Transverse colon (tissue), 4 donors: ENCODE measurements at regions not wholly inside any gene's neighbourhood (a gene's known extent, or its start where the extent isn't known, plus 50 kb on each side); places are given as distances from the start of the nearest gene placed in this dataset.
A peak's percentile ranks its signal among the peaks of the same experiment; 100 is the strongest.

Experiments used
- DNase-seq: peaks from one replicate; pipeline ENCODE4 v3.0.0-alpha.2; 2019
- H3K27ac ChIP-seq, 4 donors: fragments of 200-600 bp; sonication (generic); 2 replicates each; pipeline ENCODE4 v1.5.1; 2016 to 2018; ENCODE audit warnings: inconsistent platforms in 4 of 4
- H3K27me3 ChIP-seq: fragments of 200-600 bp; sonication (generic); 2 replicates; pipeline ENCODE4 v1.5.1; 2017; ENCODE audit warnings: inconsistent platforms
- H3K36me3 ChIP-seq, 4 donors: fragments of 200-600 bp; sonication (generic); 2 replicates each; pipeline ENCODE4 v1.5.1; 2017 to 2019; ENCODE audit warnings: inconsistent platforms in 4 of 4
- H3K4me1 ChIP-seq, 4 donors: fragments of 200-600 bp; sonication (generic); 2 replicates each; pipeline ENCODE4 v1.5.1; 2017 to 2020; ENCODE audit warnings: inconsistent platforms in 4 of 4
- H3K4me3 ChIP-seq, 4 donors: fragments of 200-600 bp; sonication (generic); 1 replicate in 1 of 4; 2 replicates in 3 of 4; pipeline versions ENCODE4 v1.5.1 to v1.6.1; 2017 to 2019; ENCODE audit warnings: inconsistent platforms in 4 of 4
- H3K9me3 ChIP-seq, 2 donors: fragments of 200-600 bp; sonication (generic); 2 replicates each; pipeline ENCODE4 v1.5.1; 2017 to 2019; ENCODE audit warnings: inconsistent platforms in 2 of 2
- EP300 ChIP-seq: sonication (generic); formaldehyde crosslinking; IDR thresholded peaks from one replicate; pipeline ENCODE4 v1.6.1; 2017; ENCODE audit warnings: antibody characterized with exemption, low read depth
- POLR2A ChIP-seq: fragments of 450-650 bp; IDR thresholded peaks from one replicate; pipeline ENCODE4 v1.6.1; 2016; ENCODE audit warnings: antibody characterized with exemption, mild to moderate bottlenecking, moderate library complexity
- POLR2AphosphoS5 ChIP-seq, 3 donors: sonication (generic); formaldehyde crosslinking; IDR thresholded peaks; one replicate each; pipeline ENCODE4 v1.6.1; 2016; ENCODE audit warnings: antibody characterized with exemption in 3 of 3
- WGBS, 2 donors: methylation state at CpG; one replicate each; pipeline ENCODE4 v1.1.5; 2018; ENCODE audit warnings: low coverage in 1 of 2; 5-methylcytosine and 5-hydroxymethylcytosine counted together
- in situ Hi-C, 4 donors: fragments of 200-750 bp; cut with MboI; loops; one replicate each; pipeline versions ENCODE4 v1.15.0 to v1.15.1; 2017; ENCODE audit warnings: low sequenced_read_pairs in 3 of 4, low pct_ligation_motif_present in 1 of 4, low pct_unique_long_range_greater_than_20kb in 1 of 4
- intact Hi-C: fragments of 100-400 bp; cut with DNase I; formaldehyde crosslinking; loops from one replicate; pipeline ENCODE4 v1.15.1; 2023; ENCODE audit warnings: low total_unique reads
- TF ChIP-seq, protein P1 (sequence below), 5 experiments: fragments of 200-600 bp in 3 of 5; fragments of 450-650 bp in 2 of 5; sonication (generic) in 3 of 5; IDR thresholded peaks; 1 replicate in 2 of 5; 2 replicates in 3 of 5; pipeline ENCODE4 v1.5.1; 2016 to 2017; ENCODE audit warnings: antibody characterized with exemption in 5 of 5, inconsistent platforms in 3 of 5, mild to moderate bottlenecking in 2 of 5, moderate library complexity in 1 of 5

DNA sequence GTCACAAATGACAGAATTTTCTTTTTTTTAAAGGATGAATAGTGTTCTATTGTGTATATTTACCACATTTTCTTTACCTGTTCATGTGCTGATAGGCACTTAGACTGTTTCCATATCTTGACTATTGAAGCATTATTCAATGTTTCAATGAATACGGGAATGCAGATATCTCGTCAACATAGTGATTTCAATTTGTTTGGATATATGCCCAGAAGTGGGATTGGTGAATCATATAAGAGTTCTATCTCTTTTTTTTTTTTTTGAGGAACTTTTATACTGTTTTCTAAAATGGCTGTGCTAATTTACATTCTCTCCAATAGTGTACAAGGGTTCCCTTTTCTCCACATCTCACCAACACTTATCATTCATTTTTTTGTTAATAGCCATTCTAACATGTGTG lies 97.9 kb upstream of the FAR2 start:
- intact Hi-C loops (no loop called here), in situ Hi-C loops (no loop called here)
- H3K36me3 ChIP-seq: no peaks in the 10 kb centered on the region
- no peaks in the 10 kb centered on the region for H3K27me3 ChIP-seq
- WGBS, 2 donors: 85 to 90% methylated on average over 2 of the region's 2 CpGs
- DNase-seq: no peak
- no peaks in the 10 kb centered on the region for H3K9me3 ChIP-seq
- no peaks in the 10 kb centered on the region for H3K4me1 ChIP-seq
- no peak for TF ChIP-seq POLR2AphosphoS5 (IDR thresholded peaks at IDR 0.05)
- no peak for TF ChIP-seq POLR2A
- TF ChIP-seq EP300: no peak
- TF ChIP-seq, protein P1, sequence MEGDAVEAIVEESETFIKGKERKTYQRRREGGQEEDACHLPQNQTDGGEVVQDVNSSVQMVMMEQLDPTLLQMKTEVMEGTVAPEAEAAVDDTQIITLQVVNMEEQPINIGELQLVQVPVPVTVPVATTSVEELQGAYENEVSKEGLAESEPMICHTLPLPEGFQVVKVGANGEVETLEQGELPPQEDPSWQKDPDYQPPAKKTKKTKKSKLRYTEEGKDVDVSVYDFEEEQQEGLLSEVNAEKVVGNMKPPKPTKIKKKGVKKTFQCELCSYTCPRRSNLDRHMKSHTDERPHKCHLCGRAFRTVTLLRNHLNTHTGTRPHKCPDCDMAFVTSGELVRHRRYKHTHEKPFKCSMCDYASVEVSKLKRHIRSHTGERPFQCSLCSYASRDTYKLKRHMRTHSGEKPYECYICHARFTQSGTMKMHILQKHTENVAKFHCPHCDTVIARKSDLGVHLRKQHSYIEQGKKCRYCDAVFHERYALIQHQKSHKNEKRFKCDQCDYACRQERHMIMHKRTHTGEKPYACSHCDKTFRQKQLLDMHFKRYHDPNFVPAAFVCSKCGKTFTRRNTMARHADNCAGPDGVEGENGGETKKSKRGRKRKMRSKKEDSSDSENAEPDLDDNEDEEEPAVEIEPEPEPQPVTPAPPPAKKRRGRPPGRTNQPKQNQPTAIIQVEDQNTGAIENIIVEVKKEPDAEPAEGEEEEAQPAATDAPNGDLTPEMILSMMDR (IDR thresholded peaks at IDR 0.05): no peak
- H3K27ac ChIP-seq: no peak overlapping the region
- H3K4me3 ChIP-seq: no peak overlapping the region

DNA sequence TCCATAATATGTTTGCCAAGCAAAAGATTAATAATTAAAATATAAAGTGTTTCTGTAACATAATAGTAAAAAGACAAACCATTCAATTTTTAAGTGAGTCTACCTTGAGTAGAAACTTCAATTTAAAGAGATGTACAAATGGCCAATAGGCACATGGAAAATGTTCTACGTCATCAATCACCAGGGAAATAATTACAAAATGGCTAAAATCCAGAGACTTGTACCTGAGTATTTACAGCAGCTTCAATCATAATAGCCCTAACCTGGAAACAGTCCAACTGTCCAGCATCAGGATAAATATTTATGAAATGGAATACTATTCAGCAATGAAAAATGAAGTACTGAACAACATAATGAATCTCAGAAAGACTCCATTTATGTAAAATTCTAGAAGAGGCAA lies 95.5 kb upstream of the FAR2 start:
- Histone ChIP-seq H3K9me3 (no peaks in the 10 kb centered on the region), H3K27me3 (no peaks in the 10 kb centered on the region), H3K36me3 (no peaks in the 10 kb centered on the region), H3K27ac (no peak overlapping the region), H3K4me3 (no peak overlapping the region), H3K4me1 (no peaks in the 10 kb centered on the region)
- no peak for TF ChIP-seq EP300
- TF ChIP-seq, protein P1 (IDR thresholded peaks at IDR 0.05): no peak
- no peak for TF ChIP-seq POLR2AphosphoS5 (IDR thresholded peaks at IDR 0.05)
- TF ChIP-seq POLR2A: no peak
- no peak for DNase-seq
- in situ Hi-C loops: no loop called here
- WGBS, 2 donors: 81 to 92% methylated on average over 1 of the region's 1 CpG
- intact Hi-C loops: no loop called here

DNA sequence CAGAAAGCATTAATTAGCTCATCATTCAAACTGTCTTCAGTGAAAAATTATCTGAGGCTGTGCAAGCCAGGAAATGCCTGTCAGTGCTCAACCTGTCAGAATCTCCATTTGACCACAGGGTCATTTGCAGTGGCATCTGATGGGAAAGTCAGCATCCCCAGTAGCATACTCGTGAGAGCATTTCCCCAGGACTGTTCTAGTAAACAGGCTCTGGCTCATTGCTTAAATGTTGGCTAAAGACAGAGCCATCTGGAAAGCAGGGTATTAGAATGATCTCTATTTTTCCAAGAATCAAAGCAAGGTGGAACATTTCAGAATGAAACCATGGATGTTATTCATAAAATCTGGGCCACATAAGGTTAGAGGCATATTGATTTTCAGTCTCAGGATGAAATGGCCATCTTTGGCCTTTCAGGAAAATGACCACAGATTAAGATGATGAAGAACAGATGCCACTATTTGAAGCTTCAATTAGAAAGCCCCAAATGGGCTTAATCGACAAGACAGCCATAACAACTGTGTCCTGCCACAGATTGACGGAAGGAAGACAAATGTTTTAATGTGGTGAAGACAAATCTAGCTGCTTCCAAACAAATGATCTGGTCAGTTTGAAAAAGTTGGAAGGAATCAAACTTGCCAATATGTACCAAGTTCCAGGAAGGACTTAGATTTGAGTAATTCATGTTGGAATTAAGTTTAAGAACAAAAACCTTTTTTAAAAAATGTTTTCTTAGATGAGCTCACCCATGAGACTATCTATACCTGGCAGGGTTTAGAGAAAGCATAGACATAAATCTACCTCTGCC lies 94.0 kb upstream of the FAR2 start:
- Histone ChIP-seq H3K4me1 (no peaks in the 10 kb centered on the region), H3K27ac (no peak overlapping the region), H3K27me3 (no peaks in the 10 kb centered on the region), H3K9me3 (no peaks in the 10 kb centered on the region), H3K36me3 (no peaks in the 10 kb centered on the region), H3K4me3 (no peak overlapping the region)
- TF ChIP-seq POLR2AphosphoS5 (IDR thresholded peaks at IDR 0.05) (no peak), EP300 (no peak), POLR2A (no peak)
- TF ChIP-seq, protein P1 (IDR thresholded peaks at IDR 0.05): no peak
- 57 to 60% methylated on average over 2 to 3 of the region's 3 CpGs for WGBS, 2 donors
- in situ Hi-C loops (no loop called here), intact Hi-C loops (no loop called here)
- DNase-seq: no peak

DNA sequence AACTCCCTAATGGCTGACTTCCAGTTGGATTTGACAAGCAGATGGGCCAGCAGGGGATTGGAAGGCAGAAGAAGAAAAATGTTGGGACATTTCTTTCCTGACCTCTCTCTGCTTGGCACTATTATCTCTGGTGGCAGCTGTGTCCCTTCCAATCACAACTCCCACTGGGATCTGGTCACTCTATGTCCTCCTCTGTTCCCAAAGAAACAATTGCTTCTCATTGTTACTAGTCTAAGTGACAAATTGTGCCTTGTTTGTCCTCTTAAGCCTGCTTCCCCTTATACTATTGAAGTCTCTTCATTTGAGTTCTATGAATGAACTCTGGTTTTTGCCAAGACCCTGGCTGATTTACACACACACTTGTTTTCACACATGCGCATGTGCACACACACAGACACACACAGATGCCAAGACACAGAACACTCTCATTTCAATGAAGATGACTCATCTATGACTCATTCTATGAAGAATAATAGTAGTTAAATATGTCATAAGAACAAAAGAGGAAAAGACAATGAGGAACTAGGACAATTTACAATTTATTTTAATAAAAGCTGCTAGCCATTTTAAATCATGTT lies 83.0 kb upstream of the FAR2 start:
- no peaks in the 10 kb centered on the region for H3K27me3 ChIP-seq
- no peaks in the 10 kb centered on the region for H3K9me3 ChIP-seq
- H3K27ac ChIP-seq: no peak overlapping the region
- WGBS, 2 donors: 50 to 70% methylated on average over 1 of the region's 1 CpG
- H3K36me3 ChIP-seq: no peaks in the 10 kb centered on the region
- intact Hi-C loops (no loop called here), in situ Hi-C loops (loop anchor here in 1 of 4 donors (10.0 kb wide), 1 partner anchor 249 kb away; no protein-coding TSS in a partner anchor)
- H3K4me1 ChIP-seq: no peaks in the 10 kb centered on the region
- no peak for DNase-seq
- no peak for TF ChIP-seq EP300
- peak in 1 of 3 donors; percentile 6 for TF ChIP-seq POLR2AphosphoS5 (IDR thresholded peaks at IDR 0.05)
- no peak overlapping the region for H3K4me3 ChIP-seq
